GM18867 (cell line): ENCODE measurements at regions not wholly inside any gene's neighbourhood (a gene's known extent, or its start where the extent isn't known, plus 50 kb on each side); places are given as distances from the start of the nearest gene placed in this dataset.

ENCODE experiments used
- ATAC-seq: cut with Tn5 transposase; IDR thresholded peaks from one replicate; pipeline ENCODE4 v1.9.1; 2021; ENCODE audit warnings: mild to moderate bottlenecking, moderate library complexity; ENCODE audit not compliant: unreplicated experiment

DNA sequence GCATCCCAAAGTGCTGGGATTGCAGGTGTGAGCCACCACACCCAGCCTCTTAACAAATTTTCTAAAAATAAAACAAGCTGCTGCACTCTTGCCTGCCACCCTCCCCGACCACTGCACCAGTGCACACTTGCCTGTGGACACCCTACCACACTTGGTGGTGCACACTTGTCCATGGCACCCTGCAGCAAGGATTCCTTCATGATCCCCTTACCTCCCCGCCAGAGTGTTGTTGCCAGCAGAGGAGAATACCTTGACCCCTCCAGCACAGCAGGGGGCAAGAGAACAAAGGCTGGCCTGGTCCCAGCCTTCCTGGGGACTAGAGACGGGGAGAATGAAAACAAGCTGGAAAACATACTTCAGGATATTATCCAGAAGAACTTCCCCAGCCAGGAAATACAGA, 65.9 kb upstream of the KCND2 start:
- no peak for ATAC-seq

DNA sequence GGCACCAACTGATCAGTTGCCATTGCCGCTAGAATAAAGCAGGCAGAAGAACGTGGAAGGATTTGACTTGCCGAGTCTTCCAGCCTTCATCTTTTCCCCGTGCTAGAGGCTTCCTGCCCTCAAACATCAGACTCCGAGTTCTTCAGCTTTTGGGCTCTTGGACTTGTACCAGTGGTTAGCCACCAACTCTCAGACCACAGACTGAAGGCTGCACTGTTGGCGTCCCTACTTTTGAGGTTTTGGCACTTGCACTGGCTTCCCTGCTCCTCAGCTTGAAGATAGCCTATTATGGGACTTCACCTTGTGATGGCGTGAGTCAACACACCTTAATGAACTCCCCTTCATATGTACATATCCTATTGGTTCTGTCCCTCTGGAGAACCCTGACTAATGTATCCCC, 57.3 kb upstream of the KCND2 start:
- ATAC-seq: no peak

DNA sequence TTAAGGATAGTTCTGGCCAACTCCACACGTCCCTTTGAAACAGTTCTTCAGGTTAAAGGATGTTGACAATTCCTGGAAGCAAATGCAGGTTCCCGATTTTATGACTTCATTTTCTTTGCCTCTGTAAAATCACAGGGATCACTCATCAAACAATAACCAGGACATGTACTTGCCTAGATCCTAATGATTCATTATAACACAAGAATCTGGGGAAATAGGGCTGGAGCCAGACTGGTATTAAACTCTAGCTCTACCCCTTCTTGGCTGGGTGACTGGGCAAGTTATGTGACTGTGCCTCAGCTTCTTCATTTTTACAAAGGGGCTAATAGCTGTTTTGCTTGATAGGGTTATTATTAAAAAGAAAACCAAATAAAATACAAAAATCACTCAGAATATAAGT, 56.0 kb upstream of the KCND2 start:
- no peak for ATAC-seq

DNA sequence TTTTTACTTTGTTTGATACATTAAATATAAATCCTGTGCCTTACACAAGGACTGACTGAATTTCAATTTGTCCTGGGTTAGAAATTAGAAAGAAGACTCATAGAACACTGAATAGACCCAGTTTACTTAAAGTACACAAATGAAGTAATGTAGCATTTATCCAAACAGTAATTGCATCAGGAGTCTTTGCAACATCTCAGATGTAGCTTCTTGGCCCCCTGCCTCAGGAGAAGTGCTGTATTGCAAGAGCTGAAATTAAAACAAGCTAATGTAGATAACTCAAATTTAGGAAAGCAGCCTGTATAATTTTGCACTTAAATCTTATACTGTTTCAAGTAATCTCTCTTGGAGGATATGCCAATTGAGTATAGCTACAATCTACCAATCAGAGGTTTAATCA, 54.3 kb upstream of the KCND2 start:
- no peak for ATAC-seq

DNA sequence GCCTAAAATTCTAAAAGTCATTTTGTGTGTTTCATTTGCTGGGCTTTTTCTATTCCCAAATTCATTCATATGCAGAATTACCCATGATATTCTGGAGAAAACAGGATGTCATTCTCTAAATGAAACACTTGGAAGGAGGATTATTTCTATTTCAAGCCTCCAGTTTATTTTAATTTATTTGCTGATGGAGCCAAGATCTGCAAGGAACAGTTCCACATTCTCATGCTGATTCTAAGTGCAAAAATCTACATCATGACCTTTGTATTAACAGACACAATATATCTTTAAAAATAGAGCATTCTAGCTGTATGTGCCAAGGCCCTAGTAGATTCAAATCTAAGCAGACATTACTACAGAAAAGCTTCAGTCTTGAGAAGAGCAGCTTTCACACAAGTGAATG, 51.3 kb upstream of the KCND2 start:
- no peak for ATAC-seq
